Gastrocnemius medialis (tissue), 4 donors: ENCODE measurements at regions not wholly inside any gene's neighbourhood (a gene's known extent, or its start where the extent isn't known, plus 50 kb on each side); places are given as distances from the start of the nearest gene placed in this dataset.
"Not testable (repeated sequence)": the region's sequence is repeated elsewhere in the genome, so short reads cannot be mapped to it uniquely, and the experiment has no call there.

Experiments
- CTCF ChIP-seq, 5 experiments: fragments of 450-650 bp in 3 of 5; fragments of 200-600 bp in 2 of 5; sonication (generic) in 2 of 5; IDR thresholded peaks in 4 of 5; conservative IDR thresholded peaks in 1 of 5; 1 replicate in 4 of 5; 2 replicates in 1 of 5; pipeline ENCODE4 v1.5.1; 2016 to 2019; ENCODE audit warnings: antibody characterized with exemption in 5 of 5, mild to moderate bottlenecking in 3 of 5, moderate library complexity in 3 of 5
- POLR2A ChIP-seq, 2 donors: fragments of 450-650 bp; IDR thresholded peaks; one replicate each; pipeline ENCODE4 v1.6.1; 2017; ENCODE audit warnings: antibody characterized with exemption in 2 of 2, mild to moderate bottlenecking in 2 of 2, moderate library complexity in 2 of 2

GRCh38 chr4:89489921-89490431 lies 182.4 kb upstream of the GPRIN3 start:
- not testable (repeated sequence) for TF ChIP-seq CTCF (IDR thresholded peaks at IDR 0.05 in 4 of 5, conservative IDR thresholded peaks at IDR 0.05 in 1 of 5); POLR2A (IDR thresholded peaks at IDR 0.05)
